NCI-H1436 treated with DMSO at 0.1 percent for 48 hours (cell line): ENCODE measurements at regions not wholly inside any gene's neighbourhood (a gene's known extent, or its start where the extent isn't known, plus 50 kb on each side); places are given as distances from the start of the nearest gene placed in this dataset.

Experiments
- DNase-seq: peaks from one replicate; lab custom pipeline; 2025; lab: John Stamatoyannopoulos, UW

GRCh38 chr4:138028923-138029322 lies 213.2 kb downstream of the SLC7A11 start:
- DNase-seq: no peak

GRCh38 chr4:138021139-138021830 lies 220.9 kb downstream of the SLC7A11 start:
- no peak for DNase-seq

- no peak for DNase-seq
Observed at GRCh38 chr4:138014590-138015288, 227.4 kb downstream of the SLC7A11 start.

- no peak for DNase-seq
Observed at GRCh38 chr4:138013625-138014024, 228.5 kb downstream of the SLC7A11 start.

- DNase-seq: no peak
Observed at GRCh38 chr4:138010639-138011038, 231.5 kb downstream of the SLC7A11 start.

GRCh38 chr4:138007572-138007971 lies 234.6 kb downstream of the SLC7A11 start:
- no peak for DNase-seq

- DNase-seq: no peak
Observed at GRCh38 chr4:138005486-138005885, 236.7 kb downstream of the SLC7A11 start.

GRCh38 chr4:138003248-138003647 lies 238.9 kb downstream of the SLC7A11 start:
- DNase-seq: no peak

GRCh38 chr4:137998666-137999429 lies 243.3 kb downstream of the SLC7A11 start:
- no peak for DNase-seq

GRCh38 chr4:137997496-137997895 lies 244.7 kb downstream of the SLC7A11 start:
- no peak for DNase-seq

- no peak for DNase-seq
Observed at GRCh38 chr4:137994853-137995252, 247.3 kb downstream of the SLC7A11 start.

GRCh38 chr4:137993232-137993631 lies 248.9 kb downstream of the SLC7A11 start:
- DNase-seq: no peak

GRCh38 chr4:137981277-137981676 lies 260.9 kb downstream of the SLC7A11 start:
- DNase-seq: no peak

GRCh38 chr4:137980641-137981040 lies 261.5 kb downstream of the SLC7A11 start:
- DNase-seq: no peak

- DNase-seq: no peak
Observed at GRCh38 chr4:137979938-137980337, 262.2 kb downstream of the SLC7A11 start.

- no peak for DNase-seq
Observed at GRCh38 chr4:137968956-137969678, 273.0 kb downstream of the SLC7A11 start.

- DNase-seq: no peak
Observed at GRCh38 chr4:137967480-137968190, 274.5 kb downstream of the SLC7A11 start.

GRCh38 chr4:137966504-137966903 lies 275.6 kb downstream of the SLC7A11 start:
- no peak for DNase-seq

GRCh38 chr4:137961051-137961438 lies 281.1 kb downstream of the SLC7A11 start:
- DNase-seq: no peak

- no peak for DNase-seq
Observed at GRCh38 chr4:137960371-137961050, 281.6 kb downstream of the SLC7A11 start.

- DNase-seq: no peak
Observed at GRCh38 chr4:137957806-137958205, 284.3 kb downstream of the SLC7A11 start.
